AG04450 (cell line): ENCODE measurements at regions not wholly inside any gene's neighbourhood (a gene's known extent, or its start where the extent isn't known, plus 50 kb on each side); places are given as distances from the start of the nearest gene placed in this dataset.

ENCODE experiments used
- CTCF ChIA-PET: fragments of 300-600, 350-600 bp; formaldehyde crosslinking; extraction: SDS; loops from one replicate; lab custom pipeline; 2022; ENCODE audit warnings: antibody characterized with exemption, inconsistent platforms; lab: Charles Lee
- POLR2A ChIA-PET: fragments of 350-600 bp; formaldehyde crosslinking; extraction: SDS; loops from one replicate; lab custom pipeline; 2021; ENCODE audit warnings: antibody characterized with exemption, inconsistent platforms; lab: Yijun Ruan, JAX
- DNase-seq: peaks from one replicate; pipeline ENCODE4 v3.0.0-alpha.2; 2011; ENCODE audit warnings: low read depth, low spot score
- H3K27ac ChIP-seq: one replicate; pipeline ENCODE4 v1.5.1; 2012; ENCODE audit warnings: low read depth, low read length, control low read depth
- H3K27me3 ChIP-seq: one replicate; pipeline ENCODE4 v1.6.0; 2012; ENCODE audit warnings: low read length; ENCODE audit not compliant: control insufficient read depth, insufficient read depth
- H3K4me3 ChIP-seq: 2 replicates; pipeline ENCODE4 v1.5.1; 2011; ENCODE audit warnings: mild to moderate bottlenecking, low read depth, low read length, control low read depth
- H3K9me3 ChIP-seq: 2 replicates; pipeline ENCODE4 v1.5.1; 2012; ENCODE audit warnings: low read length; ENCODE audit not compliant: control insufficient read depth, insufficient read depth
- TF ChIP-seq, protein P1 (sequence below): IDR thresholded peaks from 2 replicates; pipeline ENCODE4 v1.5.1; 2011; ENCODE audit warnings: low read depth, low read length, control low read depth, inconsistent platforms

DNA sequence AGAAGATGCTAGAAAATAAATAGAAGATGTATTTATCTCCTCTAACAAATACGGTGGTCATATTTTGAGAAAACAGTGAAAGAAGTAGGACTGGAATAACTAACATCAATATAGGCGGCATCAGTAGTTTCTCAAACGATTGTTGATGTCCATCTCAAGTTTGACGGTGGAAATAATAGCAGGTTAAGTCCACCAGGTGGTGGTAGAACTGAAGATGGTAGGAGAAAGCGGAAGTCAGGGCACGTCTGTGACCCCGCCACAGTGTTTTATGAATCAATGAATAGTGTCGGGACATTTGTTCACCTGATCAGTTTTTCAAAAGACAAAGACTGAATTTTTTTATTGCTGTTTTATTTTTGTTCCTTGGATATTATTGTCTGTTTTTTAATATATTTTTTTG lies 706.4 kb upstream of the SLC10A2 start:
- DNase-seq, result no peak
- ChIA-PET CTCF (no interaction called here), POLR2A (no interaction called here)
- H3K9me3 ChIP-seq, result peaks cover 9% of the 10 kb centered on the region
- TF ChIP-seq, protein P1, sequence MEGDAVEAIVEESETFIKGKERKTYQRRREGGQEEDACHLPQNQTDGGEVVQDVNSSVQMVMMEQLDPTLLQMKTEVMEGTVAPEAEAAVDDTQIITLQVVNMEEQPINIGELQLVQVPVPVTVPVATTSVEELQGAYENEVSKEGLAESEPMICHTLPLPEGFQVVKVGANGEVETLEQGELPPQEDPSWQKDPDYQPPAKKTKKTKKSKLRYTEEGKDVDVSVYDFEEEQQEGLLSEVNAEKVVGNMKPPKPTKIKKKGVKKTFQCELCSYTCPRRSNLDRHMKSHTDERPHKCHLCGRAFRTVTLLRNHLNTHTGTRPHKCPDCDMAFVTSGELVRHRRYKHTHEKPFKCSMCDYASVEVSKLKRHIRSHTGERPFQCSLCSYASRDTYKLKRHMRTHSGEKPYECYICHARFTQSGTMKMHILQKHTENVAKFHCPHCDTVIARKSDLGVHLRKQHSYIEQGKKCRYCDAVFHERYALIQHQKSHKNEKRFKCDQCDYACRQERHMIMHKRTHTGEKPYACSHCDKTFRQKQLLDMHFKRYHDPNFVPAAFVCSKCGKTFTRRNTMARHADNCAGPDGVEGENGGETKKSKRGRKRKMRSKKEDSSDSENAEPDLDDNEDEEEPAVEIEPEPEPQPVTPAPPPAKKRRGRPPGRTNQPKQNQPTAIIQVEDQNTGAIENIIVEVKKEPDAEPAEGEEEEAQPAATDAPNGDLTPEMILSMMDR, result no peak
- no peaks in the 10 kb centered on the region for H3K27me3 ChIP-seq
- no peak overlapping the region for H3K27ac ChIP-seq
- no peak overlapping the region for H3K4me3 ChIP-seq

DNA sequence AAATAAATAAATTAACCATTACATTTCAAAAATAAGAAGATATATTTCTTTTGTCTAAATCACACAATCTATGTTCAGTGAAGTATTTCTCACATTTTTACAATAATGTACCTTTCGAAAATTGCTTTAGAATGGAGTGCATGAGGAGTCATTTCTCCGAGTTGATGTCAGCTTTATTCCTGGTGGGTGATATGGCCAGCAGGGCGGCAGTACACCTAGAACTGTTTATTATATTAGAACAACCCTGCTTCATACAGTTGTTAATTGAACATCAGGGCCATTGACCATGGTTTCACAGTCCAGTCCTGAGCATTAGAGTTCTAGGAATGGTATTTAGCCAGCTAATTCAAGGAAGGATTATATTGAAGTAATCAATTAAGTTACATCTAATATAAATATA lies 696.3 kb upstream of the SLC10A2 start:
- ChIA-PET CTCF (no interaction called here), POLR2A (no interaction called here)
- Histone ChIP-seq H3K27ac (no peak overlapping the region), H3K27me3 (no peaks in the 10 kb centered on the region), H3K4me3 (no peak overlapping the region), H3K9me3 (peaks cover 2% of the 10 kb centered on the region; the same call in 1 of the 2 replicates)
- TF ChIP-seq, protein P1, result no peak
- no peak for DNase-seq

DNA sequence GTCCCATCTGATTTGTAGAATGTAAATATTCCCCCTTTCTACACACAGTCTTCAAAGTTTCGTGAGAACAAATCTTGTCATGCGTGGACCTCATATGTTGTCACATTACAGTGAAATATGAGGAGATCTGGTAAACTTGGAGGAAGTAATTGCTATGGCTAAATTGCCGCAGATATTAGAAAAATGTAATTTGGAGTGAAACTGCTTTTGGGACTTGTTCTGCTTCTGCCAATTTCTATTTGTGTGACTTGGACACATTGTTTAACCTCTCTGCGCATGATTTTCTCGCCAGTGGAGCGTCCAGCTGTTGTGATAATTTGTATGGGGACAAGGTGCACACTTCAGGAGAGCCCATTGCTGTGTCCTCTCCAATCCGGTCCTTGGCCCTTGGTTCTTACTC lies 693.1 kb upstream of the SLC10A2 start:
- H3K4me3 ChIP-seq, result no peak overlapping the region
- ChIA-PET CTCF (no interaction called here), POLR2A (no interaction called here)
- peaks cover 2% of the 10 kb centered on the region; the same call in 1 of the 2 replicates for H3K9me3 ChIP-seq
- TF ChIP-seq, protein P1, result no peak
- no peak for DNase-seq
- H3K27me3 ChIP-seq, result no peaks in the 10 kb centered on the region
- H3K27ac ChIP-seq, result no peak overlapping the region

DNA sequence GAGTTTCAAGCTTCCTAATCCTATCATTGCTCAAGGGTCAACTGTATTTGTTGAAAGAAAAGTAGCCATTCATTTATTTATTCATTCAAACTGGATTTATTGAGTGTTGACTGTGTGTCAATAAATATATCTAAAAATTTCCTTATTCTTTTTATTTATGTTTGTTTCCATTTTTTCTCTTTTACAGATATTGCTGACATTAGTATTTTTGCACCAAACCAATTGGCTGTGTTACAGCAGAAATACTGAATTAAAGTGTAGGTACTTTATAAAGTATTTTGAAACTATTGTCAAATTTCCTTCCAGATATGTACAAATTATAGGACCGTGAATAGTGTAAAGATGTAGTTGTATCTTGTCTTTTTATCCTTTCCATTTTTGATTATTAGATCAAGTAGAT lies 692.0 kb upstream of the SLC10A2 start:
- CTCF ChIA-PET, result no interaction called here
- DNase-seq, result no peak
- POLR2A ChIA-PET, result no interaction called here
- Histone ChIP-seq H3K27me3 (no peaks in the 10 kb centered on the region), H3K4me3 (no peak overlapping the region), H3K9me3 (peaks cover 2% of the 10 kb centered on the region; the same call in 1 of the 2 replicates), H3K27ac (no peak overlapping the region)
- TF ChIP-seq, protein P1, result no peak

DNA sequence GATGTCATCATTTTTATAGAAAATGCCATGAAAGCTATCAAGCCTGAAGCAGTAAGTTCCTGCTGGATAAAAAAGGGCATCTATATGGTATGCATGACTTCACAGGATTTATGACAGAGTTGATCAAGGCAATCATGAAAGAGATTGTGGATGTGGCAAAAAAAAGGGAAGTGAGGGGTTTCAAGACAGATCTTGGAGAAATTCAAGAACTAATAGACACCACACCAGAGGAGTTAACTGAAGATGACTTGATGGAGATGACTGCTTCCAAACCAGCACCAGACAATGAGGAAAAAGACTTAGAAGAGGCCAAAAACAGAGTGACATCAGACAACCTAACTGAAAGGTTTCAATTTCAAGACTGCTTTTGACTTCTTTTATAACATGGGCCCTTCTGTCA lies 691.1 kb upstream of the SLC10A2 start:
- H3K9me3 ChIP-seq, result peaks cover 2% of the 10 kb centered on the region; the same call in 1 of the 2 replicates
- no peak overlapping the region for H3K4me3 ChIP-seq
- ChIA-PET CTCF (no interaction called here), POLR2A (no interaction called here)
- no peaks in the 10 kb centered on the region for H3K27me3 ChIP-seq
- DNase-seq, result no peak
- TF ChIP-seq, protein P1, result no peak
- H3K27ac ChIP-seq, result no peak overlapping the region
